ENCODE measurements at regions not wholly inside any gene's neighbourhood (a gene's known extent, or its start where the extent isn't known, plus 50 kb on each side); places are given as distances from the start of the nearest gene placed in this dataset.

GRCh38 chr2:217048730-217049129 lies 188.9 kb upstream of the TNP1 start:
- TF ChIP-seq POLR2A (IDR thresholded peaks at IDR 0.05; ENCODE audit: low read depth, low read length) (no peak), CTCF (IDR thresholded peaks at IDR 0.05 in 2 of 3, conservative IDR thresholded peaks at IDR 0.05 in 1 of 3; ENCODE audit: control insufficient read depth in 2 of 3, extremely low read depth in 1 of 3, insufficient read depth in 1 of 3, low read depth in 3 of 3, low read length in 3 of 3) (no peak), ELK1 (IDR thresholded peaks at IDR 0.05; ENCODE audit: low read depth, low read length) (no peak)

Data from GM12878 (cell line).